ENCODE measurements at regions not wholly inside any gene's neighbourhood (a gene's known extent, or its start where the extent isn't known, plus 50 kb on each side); places are given as distances from the start of the nearest gene placed in this dataset.

GRCh38 chr6:159461266-159461665 lies 231.8 kb downstream of the SOD2 start:
- no peak for DNase-seq
- no peaks in the 10 kb centered on the region; the same call in 1 of the 2 replicates for H3K27me3 Mint-ChIP-seq (ENCODE audit: low read depth)
- H3K27me3 ChIP-seq (ENCODE audit: insufficient read depth, low read length): no peaks in the 10 kb centered on the region

More at GRCh38 chr6:159461266-159461665, 231.8 kb downstream of the SOD2 start:
- Histone ChIP-seq H3K23ac (ENCODE audit: insufficient read length, low read depth, low read length) (no peak overlapping the region), H4K5ac (ENCODE audit: insufficient read length, low read depth, low read length) (no peak overlapping the region), H2BK12ac (ENCODE audit: insufficient read length, low read depth, low read length) (no peak overlapping the region), H3K23me2 (ENCODE audit: insufficient read length, low read depth, low read length, poor library complexity, severe bottlenecking) (no peaks in the 10 kb centered on the region), H3K9me3 (ENCODE audit: control insufficient read depth, low read depth, low read length) (no peaks in the 10 kb centered on the region), H3K27ac (ENCODE audit: insufficient read length, low read depth, low read length) (no peak overlapping the region), H4K20me1 (ENCODE audit: control insufficient read depth, insufficient read depth, insufficient read length) (no peaks in the 10 kb centered on the region), H2AK5ac (ENCODE audit: insufficient read length, low read length) (no peak overlapping the region), H2AFZ (ENCODE audit: low read length) (no peak overlapping the region), H3K4ac (ENCODE audit: low read depth, low read length) (no peak overlapping the region), H2BK5ac (ENCODE audit: insufficient read length, low read length) (no peak overlapping the region), H3K18ac (ENCODE audit: insufficient read length, low read depth, low read length) (no peak overlapping the region), H2BK20ac (ENCODE audit: low read depth, low read length, poor library complexity, severe bottlenecking) (no peak overlapping the region), H3T11ph (ENCODE audit: low read length) (no peak overlapping the region), H3K9ac (ENCODE audit: extremely low read depth, insufficient read length, low read length) (no peak overlapping the region), H4K91ac (ENCODE audit: insufficient read length, low read depth, low read length) (no peak overlapping the region), H3K4me2 (ENCODE audit: insufficient read depth, insufficient read length, low read length) (no peak overlapping the region), H3K79me2 (ENCODE audit: insufficient read depth, low read length) (no peaks in the 10 kb centered on the region), H3K56ac (ENCODE audit: insufficient read length, low read depth, low read length) (no peak overlapping the region), H2BK120ac (ENCODE audit: low read depth, low read length, poor library complexity, severe bottlenecking) (no peak overlapping the region), H3K14ac (ENCODE audit: insufficient read depth, low read length) (no peak overlapping the region), H4K8ac (replicated peaks; ENCODE audit: insufficient read length, low read depth, low read length) (no peak overlapping the region), H3K79me1 (ENCODE audit: insufficient read depth, low read depth, low read length, poor library complexity, severe bottlenecking) (no peaks in the 10 kb centered on the region), H2BK15ac (ENCODE audit: low read depth, low read length) (no peak overlapping the region), H3K4me1 (ENCODE audit: insufficient read depth, low read length) (no peaks in the 10 kb centered on the region)
- WGBS (ENCODE audit: extremely low coverage, insufficient read length, low lambda C conversion rate): no CpG with 5 or more reads among the region's 5 CpGs
- H3K36me3 Mint-ChIP-seq (ENCODE audit: insufficient read depth in 1 of 3, low read depth in 3 of 3): no peaks in the 10 kb centered on the region
- no peak overlapping the region for H3K4me3 Mint-ChIP-seq
- H3K4me1 Mint-ChIP-seq: no peaks in the 10 kb centered on the region
- no peak overlapping the region for H3K27ac Mint-ChIP-seq
- H3K9me3 Mint-ChIP-seq: peaks cover 0 to 6% of the 10 kb centered on the region in 2 experiments; a peak in 2 of 5 replicates
- TF ChIP-seq CTCF (conservative IDR thresholded peaks at IDR 0.05): no peak

Measured in H9 (cell line).